Hematopoietic multipotent progenitor cell treated with erythropoietin and hydrocortisone succinate and interleukin-3 and kit ligand, for 15 days (in vitro differentiated cells): ENCODE measurements at regions not wholly inside any gene's neighbourhood (a gene's known extent, or its start where the extent isn't known, plus 50 kb on each side); places are given as distances from the start of the nearest gene placed in this dataset.
"Not testable (repeated sequence)": the region's sequence is repeated elsewhere in the genome, so short reads cannot be mapped to it uniquely, and the experiment has no call there.

Experiments used
- DNase-seq: peaks from one replicate; pipeline ENCODE4 v3.0.0-alpha.2; 2015; ENCODE audit warnings: low spot score

- DNase-seq: no peak
Measured at GRCh38 chr20:40890635-40891034, 138.0 kb upstream of the TOP1 start.

GRCh38 chr20:40891351-40891750 lies 137.3 kb upstream of the TOP1 start:
- DNase-seq: no peak

- no peak for DNase-seq
Measured at GRCh38 chr20:40892642-40893041, 136.0 kb upstream of the TOP1 start.

GRCh38 chr20:40893610-40894236 lies 134.9 kb upstream of the TOP1 start:
- no peak for DNase-seq

GRCh38 chr20:40894237-40894630 lies 134.4 kb upstream of the TOP1 start:
- no peak for DNase-seq

- DNase-seq: no peak
Measured at GRCh38 chr20:40895182-40895581, 133.4 kb upstream of the TOP1 start.

GRCh38 chr20:40896814-40897700 lies 131.6 kb upstream of the TOP1 start:
- no peak for DNase-seq

GRCh38 chr20:40899344-40899743 lies 129.3 kb upstream of the TOP1 start:
- no peak for DNase-seq

- no peak for DNase-seq
Measured at GRCh38 chr20:40900666-40901215, 127.9 kb upstream of the TOP1 start.

GRCh38 chr20:40902661-40903060 lies 126.0 kb upstream of the TOP1 start:
- no peak for DNase-seq

- no peak for DNase-seq
Measured at GRCh38 chr20:40908309-40908708, 120.3 kb upstream of the TOP1 start.

GRCh38 chr20:40909489-40909888 lies 119.1 kb upstream of the TOP1 start:
- not testable (repeated sequence) for DNase-seq

GRCh38 chr20:40910436-40910835 lies 118.2 kb upstream of the TOP1 start:
- not testable (repeated sequence) for DNase-seq

GRCh38 chr20:40911152-40911551 lies 117.5 kb upstream of the TOP1 start:
- DNase-seq: not testable (repeated sequence)

- no peak for DNase-seq
Measured at GRCh38 chr20:40913224-40914185, 115.1 kb upstream of the TOP1 start.

- no peak for DNase-seq
Measured at GRCh38 chr20:40915756-40916155, 112.9 kb upstream of the TOP1 start.

GRCh38 chr20:40916276-40916675 lies 112.3 kb upstream of the TOP1 start:
- DNase-seq: no peak

GRCh38 chr20:40920291-40920690 lies 108.3 kb upstream of the TOP1 start:
- no peak for DNase-seq

- DNase-seq: no peak
Measured at GRCh38 chr20:40922865-40923264, 105.8 kb upstream of the TOP1 start.

GRCh38 chr20:40925829-40926510 lies 102.7 kb upstream of the TOP1 start:
- no peak for DNase-seq

- DNase-seq: no peak
Measured at GRCh38 chr20:40926928-40927327, 101.7 kb upstream of the TOP1 start.
